ENCODE measurements at regions not wholly inside any gene's neighbourhood (a gene's known extent, or its start where the extent isn't known, plus 50 kb on each side); places are given as distances from the start of the nearest gene placed in this dataset.

DNA sequence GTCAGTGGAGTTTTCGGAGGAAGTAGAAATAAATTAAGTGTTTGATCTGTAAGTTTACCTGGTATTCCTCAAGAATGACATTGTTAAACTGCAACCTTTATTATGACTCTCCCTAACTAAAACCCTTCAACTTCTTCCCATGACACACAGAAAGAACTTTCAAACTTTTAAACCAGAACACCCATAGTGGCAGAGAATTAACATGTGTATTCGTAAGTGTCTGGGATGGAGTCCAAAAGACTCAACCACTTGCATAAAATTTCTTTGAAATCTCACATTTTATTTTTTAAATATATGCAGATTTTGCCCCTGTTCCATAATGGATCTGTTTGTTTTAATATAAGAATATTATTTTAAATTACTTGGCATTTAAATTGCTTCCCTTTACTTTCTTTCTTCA is 54.6 kb upstream of the PLXNA4 start:
- in situ Hi-C loops (cut with HindIII; ENCODE audit: low pct_unique_long_range_greater_than_20kb, low sequenced_read_pairs) = no loop called here
- no peak for DNase-seq (ENCODE audit: low read depth in 1 of 2, low spot score in 1 of 2)
- no peak for TF ChIP-seq JUND (IDR thresholded peaks at IDR 0.05; ENCODE audit: low read depth)

Measured in T47D (cell line).